ENCODE measurements at regions not wholly inside any gene's neighbourhood (a gene's known extent, or its start where the extent isn't known, plus 50 kb on each side); places are given as distances from the start of the nearest gene placed in this dataset.
"Not testable (repeated sequence)": the region's sequence is repeated elsewhere in the genome, so short reads cannot be mapped to it uniquely, and the experiment has no call there.

- no peaks in the 10 kb centered on the region for H3K4me1 ChIP-seq (ENCODE audit: control extremely low read depth in 1 of 4, control insufficient read depth in 4 of 4, insufficient read depth in 4 of 4, low read length in 3 of 4)
These were observed 871.3 kb downstream of the LRRIQ3 start for GRCh38 chr1:73326663-73327062.

DNA sequence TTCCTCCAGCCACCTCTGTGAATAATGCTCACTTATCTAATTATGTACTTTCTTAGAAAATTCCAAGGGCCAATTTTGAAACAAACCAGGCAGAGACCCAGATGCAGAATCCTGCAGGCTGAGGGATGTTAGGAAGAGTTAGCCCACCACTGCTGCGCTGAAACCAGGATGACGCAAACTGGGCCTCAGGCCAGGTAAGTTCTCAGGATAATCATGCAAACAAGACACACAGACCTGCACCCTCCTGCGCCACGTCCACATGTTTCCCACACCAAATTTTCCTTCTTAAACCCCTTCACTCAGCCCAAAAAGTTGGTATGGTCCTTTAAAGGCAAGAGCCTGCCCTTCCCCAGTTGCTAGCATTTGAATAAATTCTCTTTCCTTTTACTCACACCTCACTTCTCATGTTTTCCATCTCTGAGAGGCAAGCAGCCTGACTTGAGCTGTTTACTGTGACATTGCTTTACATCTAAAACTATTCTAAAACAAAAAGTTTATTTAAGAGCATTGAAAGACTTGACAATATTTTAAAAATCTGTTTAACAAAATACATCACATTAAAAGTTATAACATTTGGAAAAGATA, 887.1 kb downstream of the LRRIQ3 start:
- Histone ChIP-seq H3K27me3 (replicated peaks in 2 of 5; ENCODE audit: control insufficient read depth in 4 of 5, insufficient read depth in 5 of 5, low read length in 4 of 5) (no peaks in the 10 kb centered on the region), H3K4me1 (ENCODE audit: control extremely low read depth in 1 of 4, control insufficient read depth in 4 of 4, insufficient read depth in 4 of 4, low read length in 3 of 4) (no peaks in the 10 kb centered on the region), H3K9me3 (ENCODE audit: control extremely low read depth in 1 of 5, control insufficient read depth in 4 of 5, insufficient read depth in 2 of 5, low read depth in 1 of 5, low read length in 4 of 5) (no peaks in the 10 kb centered on the region), H3K27ac (ENCODE audit: insufficient read depth in 1 of 2, low read depth in 1 of 2, low read length in 2 of 2, poor library complexity in 1 of 2, severe bottlenecking in 2 of 2) (no peak overlapping the region), H3K36me3 (ENCODE audit: control insufficient read depth in 4 of 4, insufficient read depth in 4 of 4, low read length in 3 of 4) (no peaks in the 10 kb centered on the region), H3K4me3 (ENCODE audit: control insufficient read depth in 1 of 7, extremely low read depth in 1 of 7, insufficient read depth in 4 of 7, low read depth in 2 of 7, low read length in 6 of 7) (no peak overlapping the region)
- ChIA-PET CTCF (no interaction called here), POLR2A (no interaction called here)
- DNase-seq = no peak
- WGBS (ENCODE audit: insufficient coverage) = 94% methylated on average over 4 of the region's 4 CpGs

More at GRCh38 chr1:73326663-73327062, 871.3 kb downstream of the LRRIQ3 start:
- Histone ChIP-seq H3K4me3 (ENCODE audit: control insufficient read depth in 1 of 7, extremely low read depth in 1 of 7, insufficient read depth in 4 of 7, low read depth in 2 of 7, low read length in 6 of 7) (no peak overlapping the region), H3K27ac (ENCODE audit: insufficient read depth in 1 of 2, low read depth in 1 of 2, low read length in 2 of 2, poor library complexity in 1 of 2, severe bottlenecking in 2 of 2) (no peak overlapping the region), H3K27me3 (replicated peaks in 2 of 5; ENCODE audit: control insufficient read depth in 4 of 5, insufficient read depth in 5 of 5, low read length in 4 of 5) (no peaks in the 10 kb centered on the region), H3K9me3 (ENCODE audit: control extremely low read depth in 1 of 5, control insufficient read depth in 4 of 5, insufficient read depth in 2 of 5, low read depth in 1 of 5, low read length in 4 of 5) (peaks cover 0 to 11% (median 3%) of the 10 kb centered on the region in 5 experiments), H3K36me3 (ENCODE audit: control insufficient read depth in 4 of 4, insufficient read depth in 4 of 4, low read length in 3 of 4) (no peaks in the 10 kb centered on the region)
- 93% methylated on average over 5 of the region's 5 CpGs for WGBS (ENCODE audit: insufficient coverage)
- DNase-seq = no peak
- CTCF ChIA-PET = no interaction called here
- POLR2A ChIA-PET = no interaction called here

- ChIA-PET POLR2A (no interaction called here), CTCF (no interaction called here)
- H3K4me3 ChIP-seq (ENCODE audit: control insufficient read depth in 1 of 7, extremely low read depth in 1 of 7, insufficient read depth in 4 of 7, low read depth in 2 of 7, low read length in 6 of 7) = no peak overlapping the region
- H3K36me3 ChIP-seq (ENCODE audit: control insufficient read depth in 4 of 4, insufficient read depth in 4 of 4, low read length in 3 of 4) = no peaks in the 10 kb centered on the region
- H3K4me1 ChIP-seq (ENCODE audit: control extremely low read depth in 1 of 4, control insufficient read depth in 4 of 4, insufficient read depth in 4 of 4, low read length in 3 of 4) = no peaks in the 10 kb centered on the region
- 100% methylated on average over 2 of the region's 2 CpGs for WGBS (ENCODE audit: insufficient coverage)
- no peaks in the 10 kb centered on the region for H3K27me3 ChIP-seq (replicated peaks in 2 of 5; ENCODE audit: control insufficient read depth in 4 of 5, insufficient read depth in 5 of 5, low read length in 4 of 5)
- H3K27ac ChIP-seq (ENCODE audit: insufficient read depth in 1 of 2, low read depth in 1 of 2, low read length in 2 of 2, poor library complexity in 1 of 2, severe bottlenecking in 2 of 2) = no peak overlapping the region
- H3K9me3 ChIP-seq (ENCODE audit: control extremely low read depth in 1 of 5, control insufficient read depth in 4 of 5, insufficient read depth in 2 of 5, low read depth in 1 of 5, low read length in 4 of 5) = no peaks in the 10 kb centered on the region
- no peak for DNase-seq
These were observed 890.9 kb downstream of the LRRIQ3 start for GRCh38 chr1:73306899-73307555.

GRCh38 chr1:73273886-73274285, 924.1 kb downstream of the LRRIQ3 start:
- Histone ChIP-seq H3K9me3 (ENCODE audit: control extremely low read depth in 1 of 5, control insufficient read depth in 4 of 5, insufficient read depth in 2 of 5, low read depth in 1 of 5, low read length in 4 of 5) (peaks cover 0 to 10% (median 2%) of the 10 kb centered on the region in 5 experiments), H3K4me3 (ENCODE audit: control insufficient read depth in 1 of 7, extremely low read depth in 1 of 7, insufficient read depth in 4 of 7, low read depth in 2 of 7, low read length in 6 of 7) (no peak overlapping the region), H3K36me3 (ENCODE audit: control insufficient read depth in 4 of 4, insufficient read depth in 4 of 4, low read length in 3 of 4) (no peaks in the 10 kb centered on the region), H3K4me1 (ENCODE audit: control extremely low read depth in 1 of 4, control insufficient read depth in 4 of 4, insufficient read depth in 4 of 4, low read length in 3 of 4) (no peaks in the 10 kb centered on the region), H3K27ac (ENCODE audit: insufficient read depth in 1 of 2, low read depth in 1 of 2, low read length in 2 of 2, poor library complexity in 1 of 2, severe bottlenecking in 2 of 2) (no peak overlapping the region), H3K27me3 (replicated peaks in 2 of 5; ENCODE audit: control insufficient read depth in 4 of 5, insufficient read depth in 5 of 5, low read length in 4 of 5) (no peaks in the 10 kb centered on the region)
- WGBS (ENCODE audit: insufficient coverage) = 67% methylated on average over 1 of the region's 2 CpGs
- POLR2A ChIA-PET = no interaction called here
- CTCF ChIA-PET = no interaction called here
- DNase-seq = no peak

DNA sequence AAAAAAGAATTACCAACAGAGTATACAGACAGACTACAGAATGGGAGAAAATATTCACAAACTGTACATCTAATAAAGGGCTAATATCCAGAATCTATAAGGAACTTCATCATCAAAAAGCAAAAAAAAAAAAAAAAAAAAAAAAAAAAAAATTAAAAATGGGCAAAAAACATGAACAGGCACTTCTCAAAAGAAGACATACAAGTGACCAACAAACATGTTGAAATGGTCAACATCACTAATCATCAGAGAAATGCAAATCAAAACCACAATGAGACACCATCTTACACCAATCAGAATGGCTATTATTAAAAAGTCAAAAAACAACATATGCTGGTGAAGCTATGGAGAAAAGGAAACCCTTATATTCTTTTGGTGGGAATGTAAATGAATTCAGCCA, 952.8 kb downstream of the LRRIQ3 start:
- peaks cover 0 to 17% (median 0%) of the 10 kb centered on the region in 5 experiments for H3K9me3 ChIP-seq (ENCODE audit: control extremely low read depth in 1 of 5, control insufficient read depth in 4 of 5, insufficient read depth in 2 of 5, low read depth in 1 of 5, low read length in 4 of 5)
- H3K36me3 ChIP-seq (ENCODE audit: control insufficient read depth in 4 of 4, insufficient read depth in 4 of 4, low read length in 3 of 4); H3K4me3 ChIP-seq (ENCODE audit: control insufficient read depth in 1 of 7, extremely low read depth in 1 of 7, insufficient read depth in 4 of 7, low read depth in 2 of 7, low read length in 6 of 7); POLR2A ChIA-PET; CTCF ChIA-PET; H3K4me1 ChIP-seq (ENCODE audit: control extremely low read depth in 1 of 4, control insufficient read depth in 4 of 4, insufficient read depth in 4 of 4, low read length in 3 of 4); DNase-seq; H3K27ac ChIP-seq (ENCODE audit: insufficient read depth in 1 of 2, low read depth in 1 of 2, low read length in 2 of 2, poor library complexity in 1 of 2, severe bottlenecking in 2 of 2); H3K27me3 ChIP-seq (replicated peaks in 2 of 5; ENCODE audit: control insufficient read depth in 4 of 5, insufficient read depth in 5 of 5, low read length in 4 of 5): not testable (repeated sequence)

GRCh38 chr1:73218995-73219546, 936.7 kb upstream of the NEGR1 start:
- 100% methylated on average over 1 of the region's 2 CpGs for WGBS (ENCODE audit: insufficient coverage)
- Histone ChIP-seq H3K9me3 (ENCODE audit: control extremely low read depth in 1 of 5, control insufficient read depth in 4 of 5, insufficient read depth in 2 of 5, low read depth in 1 of 5, low read length in 4 of 5) (peaks cover 0 to 5% (median 0%) of the 10 kb centered on the region in 5 experiments), H3K27me3 (replicated peaks in 2 of 5; ENCODE audit: control insufficient read depth in 4 of 5, insufficient read depth in 5 of 5, low read length in 4 of 5) (no peaks in the 10 kb centered on the region), H3K4me3 (ENCODE audit: control insufficient read depth in 1 of 7, extremely low read depth in 1 of 7, insufficient read depth in 4 of 7, low read depth in 2 of 7, low read length in 6 of 7) (no peak overlapping the region), H3K4me1 (ENCODE audit: control extremely low read depth in 1 of 4, control insufficient read depth in 4 of 4, insufficient read depth in 4 of 4, low read length in 3 of 4) (no peaks in the 10 kb centered on the region), H3K27ac (ENCODE audit: insufficient read depth in 1 of 2, low read depth in 1 of 2, low read length in 2 of 2, poor library complexity in 1 of 2, severe bottlenecking in 2 of 2) (no peak overlapping the region), H3K36me3 (ENCODE audit: control insufficient read depth in 4 of 4, insufficient read depth in 4 of 4, low read length in 3 of 4) (no peaks in the 10 kb centered on the region)
- CTCF ChIA-PET = interaction anchor here (1.4 kb wide), 1 partner anchor 394 kb away, joined by 3 read pairs; no protein-coding TSS in a partner anchor
- no peak for DNase-seq
- POLR2A ChIA-PET = no interaction called here

DNA sequence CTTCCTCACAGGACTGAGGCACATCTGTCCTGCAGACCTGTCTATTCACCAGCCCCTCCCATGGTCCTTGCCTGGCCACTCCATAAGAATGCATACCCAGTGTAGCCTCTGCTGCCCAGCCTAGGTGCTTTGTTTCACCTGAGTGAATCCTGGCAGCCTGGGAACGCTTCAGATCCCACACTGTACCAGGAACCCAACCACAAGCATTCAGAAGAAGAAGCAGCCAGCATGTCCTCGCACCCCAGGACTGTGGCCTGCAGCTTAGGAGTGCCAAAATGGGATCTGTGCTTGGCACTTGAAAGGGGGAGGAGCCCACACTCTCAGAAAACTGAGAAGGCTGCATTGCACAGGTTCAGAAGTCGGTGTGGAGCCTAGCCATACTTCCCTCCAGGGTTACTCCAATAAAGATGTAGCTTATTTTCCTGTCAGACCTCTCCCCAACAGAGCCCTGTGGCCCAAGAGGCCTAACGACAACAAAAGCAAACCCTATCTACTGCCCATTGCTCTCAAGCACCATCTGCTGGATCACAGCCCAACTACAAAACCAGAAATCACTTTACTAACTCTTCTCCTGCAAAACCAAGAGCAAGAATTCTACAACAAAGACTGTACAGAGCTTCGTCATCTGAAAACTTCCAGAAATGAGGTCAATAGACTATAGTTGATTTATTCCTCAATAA, 923.1 kb upstream of the NEGR1 start:
- Histone ChIP-seq H3K36me3 (ENCODE audit: control insufficient read depth in 4 of 4, insufficient read depth in 4 of 4, low read length in 3 of 4) (no peaks in the 10 kb centered on the region), H3K9me3 (ENCODE audit: control extremely low read depth in 1 of 5, control insufficient read depth in 4 of 5, insufficient read depth in 2 of 5, low read depth in 1 of 5, low read length in 4 of 5) (no peaks in the 10 kb centered on the region), H3K27ac (ENCODE audit: insufficient read depth in 1 of 2, low read depth in 1 of 2, low read length in 2 of 2, poor library complexity in 1 of 2, severe bottlenecking in 2 of 2) (no peak overlapping the region), H3K4me1 (ENCODE audit: control extremely low read depth in 1 of 4, control insufficient read depth in 4 of 4, insufficient read depth in 4 of 4, low read length in 3 of 4) (no peaks in the 10 kb centered on the region), H3K4me3 (ENCODE audit: control insufficient read depth in 1 of 7, extremely low read depth in 1 of 7, insufficient read depth in 4 of 7, low read depth in 2 of 7, low read length in 6 of 7) (no peak overlapping the region), H3K27me3 (replicated peaks in 2 of 5; ENCODE audit: control insufficient read depth in 4 of 5, insufficient read depth in 5 of 5, low read length in 4 of 5) (no peaks in the 10 kb centered on the region)
- ChIA-PET CTCF (interaction anchor here (1.2 kb wide), 1 partner anchor 112 kb away, joined by 3 read pairs; no protein-coding TSS in a partner anchor), POLR2A (no interaction called here)
- WGBS (ENCODE audit: insufficient coverage) = 86% methylated on average over 3 of the region's 5 CpGs
- DNase-seq = peak in 2 of 3 donors; percentile 7 to 10
